ENCODE measurements at regions not wholly inside any gene's neighbourhood (a gene's known extent, or its start where the extent isn't known, plus 50 kb on each side); places are given as distances from the start of the nearest gene placed in this dataset.

GRCh38 chr18:54690198-54690597, 99.2 kb downstream of the DYNAP start:
- Histone ChIP-seq H3K4me3 (ENCODE audit: low read length) (no peak overlapping the region), H3K36me3 (ENCODE audit: control insufficient read depth, insufficient read depth, low read length) (no peaks in the 10 kb centered on the region), H3K4me1 (ENCODE audit: control insufficient read depth, insufficient read depth, low read length) (no peaks in the 10 kb centered on the region), H3K27ac (ENCODE audit: low read length) (no peak overlapping the region), H3K9me3 (ENCODE audit: control insufficient read depth, low read depth, low read length) (no peaks in the 10 kb centered on the region), H3K27me3 (ENCODE audit: control insufficient read depth, insufficient read depth, low read length) (no peaks in the 10 kb centered on the region)
- WGBS (ENCODE audit: insufficient coverage, low lambda C conversion rate), result 72% methylated on average over 2 of the region's 5 CpGs
- no peak for DNase-seq

GRCh38 chr18:54692463-54692862, 101.4 kb downstream of the DYNAP start:
- H3K9me3 ChIP-seq (ENCODE audit: control insufficient read depth, low read depth, low read length), result no peaks in the 10 kb centered on the region
- no peaks in the 10 kb centered on the region for H3K4me1 ChIP-seq (ENCODE audit: control insufficient read depth, insufficient read depth, low read length)
- DNase-seq, result no peak
- H3K36me3 ChIP-seq (ENCODE audit: control insufficient read depth, insufficient read depth, low read length), result no peaks in the 10 kb centered on the region
- no peaks in the 10 kb centered on the region for H3K27me3 ChIP-seq (ENCODE audit: control insufficient read depth, insufficient read depth, low read length)
- no peak overlapping the region for H3K4me3 ChIP-seq (ENCODE audit: low read length)
- 50% methylated on average over 1 of the region's 1 CpG for WGBS (ENCODE audit: insufficient coverage, low lambda C conversion rate)
- no peak overlapping the region for H3K27ac ChIP-seq (ENCODE audit: low read length)

DNA sequence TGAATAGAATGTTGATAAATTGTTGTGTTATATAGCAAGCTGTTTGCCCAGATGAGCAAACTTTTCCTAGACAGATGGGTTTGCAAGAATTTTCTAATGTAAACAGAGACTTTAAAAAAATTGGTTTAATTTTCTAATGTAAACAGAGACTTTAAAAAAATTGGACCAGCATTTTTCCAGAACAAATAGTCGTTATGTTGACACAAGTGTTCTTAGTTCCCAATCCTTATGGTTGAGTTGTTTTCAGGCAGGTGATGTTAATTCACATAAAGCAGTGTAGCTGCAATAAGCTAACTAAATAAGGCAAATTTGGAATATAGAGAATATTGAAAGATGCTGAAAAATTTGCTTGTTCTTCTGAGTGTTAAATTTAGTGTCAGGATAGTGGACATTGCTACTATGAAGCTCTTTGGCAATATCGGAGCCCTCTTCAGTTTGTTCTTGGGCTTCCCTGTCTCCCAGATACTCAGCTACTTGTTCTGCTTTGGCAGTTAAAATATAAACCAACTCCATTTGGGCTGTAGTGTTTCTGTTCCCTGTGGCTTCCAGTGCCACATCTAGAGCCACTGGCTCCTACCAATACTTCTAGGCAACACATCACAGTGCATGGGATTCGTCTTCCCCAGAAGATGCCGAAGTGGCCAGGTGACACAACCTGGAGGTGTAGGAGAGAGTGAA, 105.7 kb downstream of the DYNAP start:
- no peaks in the 10 kb centered on the region for H3K4me1 ChIP-seq (ENCODE audit: control insufficient read depth, insufficient read depth, low read length)
- no peak overlapping the region for H3K27ac ChIP-seq (ENCODE audit: low read length)
- H3K27me3 ChIP-seq (ENCODE audit: control insufficient read depth, insufficient read depth, low read length), result no peaks in the 10 kb centered on the region
- WGBS (ENCODE audit: insufficient coverage, low lambda C conversion rate), result 50% methylated on average over 1 of the region's 4 CpGs
- no peak overlapping the region for H3K4me3 ChIP-seq (ENCODE audit: low read length)
- no peaks in the 10 kb centered on the region for H3K9me3 ChIP-seq (ENCODE audit: control insufficient read depth, low read depth, low read length)
- no peaks in the 10 kb centered on the region for H3K36me3 ChIP-seq (ENCODE audit: control insufficient read depth, insufficient read depth, low read length)
- DNase-seq, result no peak

DNA sequence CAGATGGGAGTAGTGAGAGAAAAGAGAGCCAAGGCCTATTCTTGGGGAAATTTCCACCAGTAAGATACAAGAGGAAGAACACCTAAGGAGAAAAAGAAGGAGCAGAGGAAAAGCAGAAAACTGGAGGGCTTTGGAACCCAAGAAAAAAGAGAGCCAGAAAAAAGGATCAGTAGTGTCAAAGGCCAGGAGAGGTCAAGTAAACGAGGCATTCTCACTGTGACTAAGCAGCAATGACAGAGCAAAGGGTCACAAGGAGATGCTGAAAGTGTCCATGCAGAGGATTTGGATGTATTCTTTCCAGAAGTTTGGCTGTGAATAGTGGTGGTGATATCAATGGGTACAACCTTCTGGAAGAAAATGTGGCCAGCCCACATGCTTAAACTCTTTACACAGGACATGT, 109.5 kb downstream of the DYNAP start:
- H3K27me3 ChIP-seq (ENCODE audit: control insufficient read depth, insufficient read depth, low read length), result no peaks in the 10 kb centered on the region
- WGBS (ENCODE audit: insufficient coverage, low lambda C conversion rate), result 60% methylated on average over 1 of the region's 1 CpG
- no peaks in the 10 kb centered on the region for H3K4me1 ChIP-seq (ENCODE audit: control insufficient read depth, insufficient read depth, low read length)
- no peak overlapping the region for H3K27ac ChIP-seq (ENCODE audit: low read length)
- no peak for DNase-seq
- no peak overlapping the region for H3K4me3 ChIP-seq (ENCODE audit: low read length)
- H3K36me3 ChIP-seq (ENCODE audit: control insufficient read depth, insufficient read depth, low read length), result no peaks in the 10 kb centered on the region
- H3K9me3 ChIP-seq (ENCODE audit: control insufficient read depth, low read depth, low read length), result no peaks in the 10 kb centered on the region

DNA sequence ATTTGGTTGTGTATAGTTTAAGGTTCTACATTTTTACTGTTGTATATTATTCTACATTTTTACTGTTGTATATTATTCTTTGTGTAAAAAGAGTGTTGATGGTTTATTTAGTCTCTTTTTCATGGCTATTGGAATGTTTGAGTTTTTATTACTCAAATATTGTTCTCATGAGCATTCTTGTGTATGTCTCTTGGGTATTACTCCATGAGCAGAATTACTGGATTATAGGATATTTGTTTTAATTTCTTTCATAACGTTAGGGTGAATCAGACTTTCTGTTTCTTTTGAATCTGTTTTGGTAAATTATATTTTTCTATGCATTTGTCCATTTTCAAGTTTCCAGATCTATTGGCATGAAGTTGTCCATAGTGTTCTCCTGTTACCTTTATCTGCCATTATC, 111.6 kb downstream of the DYNAP start:
- DNase-seq, result no peak
- no peaks in the 10 kb centered on the region for H3K4me1 ChIP-seq (ENCODE audit: control insufficient read depth, insufficient read depth, low read length)
- H3K9me3 ChIP-seq (ENCODE audit: control insufficient read depth, low read depth, low read length), result no peaks in the 10 kb centered on the region
- WGBS (ENCODE audit: insufficient coverage, low lambda C conversion rate), result no CpG with 5 or more reads among the region's 1 CpG
- H3K27ac ChIP-seq (ENCODE audit: low read length), result no peak overlapping the region
- H3K36me3 ChIP-seq (ENCODE audit: control insufficient read depth, insufficient read depth, low read length), result no peaks in the 10 kb centered on the region
- no peak overlapping the region for H3K4me3 ChIP-seq (ENCODE audit: low read length)
- no peaks in the 10 kb centered on the region for H3K27me3 ChIP-seq (ENCODE audit: control insufficient read depth, insufficient read depth, low read length)

DNA sequence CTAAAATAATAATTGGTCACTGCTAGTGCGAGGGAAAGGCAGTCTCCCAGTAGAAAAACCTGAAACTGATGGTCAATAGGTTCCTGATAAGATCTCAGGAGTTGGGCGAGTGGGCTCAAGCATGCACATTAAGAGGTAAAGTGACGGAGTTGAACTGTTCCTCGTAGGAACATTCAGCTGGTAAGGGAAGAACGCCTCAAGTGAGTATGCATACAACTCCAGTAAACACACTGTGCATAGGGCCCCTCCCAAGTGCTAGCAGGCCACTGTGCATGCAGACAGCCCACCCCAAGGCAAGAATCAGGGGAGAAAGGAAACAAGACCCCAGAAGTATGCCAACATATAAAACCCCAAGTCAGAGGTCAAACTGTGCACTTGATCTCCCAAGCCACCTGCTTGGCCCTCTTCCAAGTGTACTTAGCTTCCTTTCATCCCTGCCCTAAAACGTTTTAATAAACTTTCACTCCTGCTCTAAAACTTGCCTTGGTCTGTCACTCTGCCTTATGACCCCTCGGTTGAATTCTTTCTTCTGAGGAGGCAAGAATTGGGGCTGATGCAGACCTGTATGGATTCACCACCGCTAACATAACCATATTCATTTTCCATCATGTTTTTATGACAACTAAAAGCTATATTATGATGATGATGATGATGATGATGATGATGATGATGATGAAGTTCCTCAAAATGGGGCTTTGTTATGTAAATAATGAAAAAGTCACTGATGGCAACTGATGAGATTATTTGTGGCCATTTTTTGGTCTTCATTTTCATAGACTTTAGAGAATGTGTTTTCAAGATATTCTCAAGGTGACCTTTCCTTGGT, 118.0 kb upstream of the RAB27B start:
- peak in 1 of 2 donors; percentile 24 for DNase-seq

GRCh38 chr18:54710900-54711281, 117.4 kb upstream of the RAB27B start:
- no peak overlapping the region for H3K27ac ChIP-seq (ENCODE audit: low read length)
- no peak overlapping the region for H3K4me3 ChIP-seq (ENCODE audit: low read length)
- no peaks in the 10 kb centered on the region for H3K36me3 ChIP-seq (ENCODE audit: control insufficient read depth, insufficient read depth, low read length)
- H3K4me1 ChIP-seq (ENCODE audit: control insufficient read depth, insufficient read depth, low read length), result no peaks in the 10 kb centered on the region
- H3K9me3 ChIP-seq (ENCODE audit: control insufficient read depth, low read depth, low read length), result no peaks in the 10 kb centered on the region
- WGBS (ENCODE audit: insufficient coverage, low lambda C conversion rate), result 83% methylated on average over 1 of the region's 2 CpGs
- H3K27me3 ChIP-seq (ENCODE audit: control insufficient read depth, insufficient read depth, low read length), result no peaks in the 10 kb centered on the region
- no peak for DNase-seq

More for the DNA sequence above, 118.0 kb upstream of the RAB27B start:
- H3K36me3 ChIP-seq (ENCODE audit: control insufficient read depth, insufficient read depth, low read length), result no peaks in the 10 kb centered on the region
- no peaks in the 10 kb centered on the region for H3K9me3 ChIP-seq (ENCODE audit: control insufficient read depth, low read depth, low read length)
- H3K27me3 ChIP-seq (ENCODE audit: control insufficient read depth, insufficient read depth, low read length), result no peaks in the 10 kb centered on the region
- WGBS (ENCODE audit: insufficient coverage, low lambda C conversion rate), result 27% methylated on average over 2 of the region's 8 CpGs
- H3K27ac ChIP-seq (ENCODE audit: low read length), result no peak overlapping the region
- no peak overlapping the region for H3K4me3 ChIP-seq (ENCODE audit: low read length)
- no peaks in the 10 kb centered on the region for H3K4me1 ChIP-seq (ENCODE audit: control insufficient read depth, insufficient read depth, low read length)

- WGBS (ENCODE audit: insufficient coverage, low lambda C conversion rate), result no CpG with 5 or more reads among the region's 3 CpGs
- DNase-seq, result peak in 1 of 2 donors; percentile 15
These were observed 116.0 kb upstream of the RAB27B start for GRCh38 chr18:54712306-54712705.

DNA sequence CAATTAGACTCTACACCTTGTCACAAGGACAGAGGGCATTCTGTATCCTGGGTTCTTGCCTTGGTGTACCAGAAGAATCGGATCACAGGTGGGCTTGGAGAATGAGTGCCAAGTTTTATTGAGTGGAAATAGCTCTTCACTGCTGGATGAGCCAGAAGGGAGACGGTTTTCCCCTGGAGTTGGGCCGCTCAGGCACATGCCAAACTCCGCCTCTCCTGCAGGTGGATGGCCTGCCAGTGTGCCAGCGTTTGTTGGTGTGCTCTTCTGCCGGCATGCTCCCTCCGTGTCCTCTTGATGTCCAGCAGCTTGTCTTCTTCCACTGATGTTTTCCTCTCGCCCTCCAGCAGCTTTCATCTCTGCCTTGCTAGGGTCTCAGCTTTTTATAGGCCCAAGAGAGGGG, 115.5 kb upstream of the RAB27B start:
- no CpG with 5 or more reads among the region's 8 CpGs for WGBS (ENCODE audit: insufficient coverage, low lambda C conversion rate)
- no peak overlapping the region for H3K27ac ChIP-seq (ENCODE audit: low read length)
- no peak for DNase-seq

More at GRCh38 chr18:54712306-54712705, 116.0 kb upstream of the RAB27B start:
- Histone ChIP-seq H3K4me3 (ENCODE audit: low read length) (no peak overlapping the region), H3K9me3 (ENCODE audit: control insufficient read depth, low read depth, low read length) (no peaks in the 10 kb centered on the region), H3K36me3 (ENCODE audit: control insufficient read depth, insufficient read depth, low read length) (no peaks in the 10 kb centered on the region), H3K4me1 (ENCODE audit: control insufficient read depth, insufficient read depth, low read length) (no peaks in the 10 kb centered on the region), H3K27me3 (ENCODE audit: control insufficient read depth, insufficient read depth, low read length) (no peaks in the 10 kb centered on the region), H3K27ac (ENCODE audit: low read length) (no peak overlapping the region)

GRCh38 chr18:54713386-54713785, 114.9 kb upstream of the RAB27B start:
- no peaks in the 10 kb centered on the region for H3K4me1 ChIP-seq (ENCODE audit: control insufficient read depth, insufficient read depth, low read length)
- H3K9me3 ChIP-seq (ENCODE audit: control insufficient read depth, low read depth, low read length), result no peaks in the 10 kb centered on the region
- no peak overlapping the region for H3K27ac ChIP-seq (ENCODE audit: low read length)
- H3K4me3 ChIP-seq (ENCODE audit: low read length), result no peak overlapping the region
- no peaks in the 10 kb centered on the region for H3K27me3 ChIP-seq (ENCODE audit: control insufficient read depth, insufficient read depth, low read length)
- DNase-seq, result no peak
- no CpG with 5 or more reads among the region's 4 CpGs for WGBS (ENCODE audit: insufficient coverage, low lambda C conversion rate)
- H3K36me3 ChIP-seq (ENCODE audit: control insufficient read depth, insufficient read depth, low read length), result no peaks in the 10 kb centered on the region

More for the DNA sequence above, 115.5 kb upstream of the RAB27B start:
- no peaks in the 10 kb centered on the region for H3K27me3 ChIP-seq (ENCODE audit: control insufficient read depth, insufficient read depth, low read length)
- H3K9me3 ChIP-seq (ENCODE audit: control insufficient read depth, low read depth, low read length), result no peaks in the 10 kb centered on the region
- no peaks in the 10 kb centered on the region for H3K36me3 ChIP-seq (ENCODE audit: control insufficient read depth, insufficient read depth, low read length)
- no peak overlapping the region for H3K4me3 ChIP-seq (ENCODE audit: low read length)
- no peaks in the 10 kb centered on the region for H3K4me1 ChIP-seq (ENCODE audit: control insufficient read depth, insufficient read depth, low read length)
